22Rv1 (cell line): ENCODE measurements at regions not wholly inside any gene's neighbourhood (a gene's known extent, or its start where the extent isn't known, plus 50 kb on each side); places are given as distances from the start of the nearest gene placed in this dataset.

ENCODE experiments used
- H3K27ac ChIP-seq: fragments of 450-650 bp; 2 replicates; pipeline ENCODE4 v1.5.1; 2017
- ZFX ChIP-seq: fragments of 450-650 bp; IDR thresholded peaks from 2 replicates; pipeline ENCODE4 v1.6.1; 2017; ENCODE audit warnings: antibody characterized with exemption, borderline replicate concordance
- TF ChIP-seq, protein P1 (sequence below): fragments of 450-650 bp; IDR thresholded peaks from 2 replicates; pipeline ENCODE4 v1.5.1; 2017; ENCODE audit warnings: mild to moderate bottlenecking

DNA sequence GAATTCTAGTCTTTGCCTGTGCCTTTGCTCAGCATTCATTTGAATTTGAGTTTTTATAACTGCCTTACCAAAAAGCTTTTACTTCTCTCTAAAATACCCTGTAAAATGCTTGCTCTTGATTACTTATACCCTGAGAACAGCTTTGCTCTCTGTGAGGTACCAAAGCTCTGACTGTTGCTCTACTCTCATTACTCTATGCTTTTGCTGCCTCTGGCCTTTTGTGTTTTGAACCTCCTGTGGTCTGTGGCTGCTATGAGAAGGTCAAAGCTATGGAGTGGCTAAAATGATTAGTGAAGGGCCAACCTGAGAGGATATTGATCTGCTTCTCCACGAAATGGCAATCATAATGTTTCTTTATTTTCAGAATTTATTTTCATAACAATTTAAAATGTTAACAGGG lies 375.6 kb upstream of the IMPG1 start:
- TF ChIP-seq, protein P1, sequence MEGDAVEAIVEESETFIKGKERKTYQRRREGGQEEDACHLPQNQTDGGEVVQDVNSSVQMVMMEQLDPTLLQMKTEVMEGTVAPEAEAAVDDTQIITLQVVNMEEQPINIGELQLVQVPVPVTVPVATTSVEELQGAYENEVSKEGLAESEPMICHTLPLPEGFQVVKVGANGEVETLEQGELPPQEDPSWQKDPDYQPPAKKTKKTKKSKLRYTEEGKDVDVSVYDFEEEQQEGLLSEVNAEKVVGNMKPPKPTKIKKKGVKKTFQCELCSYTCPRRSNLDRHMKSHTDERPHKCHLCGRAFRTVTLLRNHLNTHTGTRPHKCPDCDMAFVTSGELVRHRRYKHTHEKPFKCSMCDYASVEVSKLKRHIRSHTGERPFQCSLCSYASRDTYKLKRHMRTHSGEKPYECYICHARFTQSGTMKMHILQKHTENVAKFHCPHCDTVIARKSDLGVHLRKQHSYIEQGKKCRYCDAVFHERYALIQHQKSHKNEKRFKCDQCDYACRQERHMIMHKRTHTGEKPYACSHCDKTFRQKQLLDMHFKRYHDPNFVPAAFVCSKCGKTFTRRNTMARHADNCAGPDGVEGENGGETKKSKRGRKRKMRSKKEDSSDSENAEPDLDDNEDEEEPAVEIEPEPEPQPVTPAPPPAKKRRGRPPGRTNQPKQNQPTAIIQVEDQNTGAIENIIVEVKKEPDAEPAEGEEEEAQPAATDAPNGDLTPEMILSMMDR = no peak
- no peak for TF ChIP-seq ZFX
- H3K27ac ChIP-seq = no peak overlapping the region

DNA sequence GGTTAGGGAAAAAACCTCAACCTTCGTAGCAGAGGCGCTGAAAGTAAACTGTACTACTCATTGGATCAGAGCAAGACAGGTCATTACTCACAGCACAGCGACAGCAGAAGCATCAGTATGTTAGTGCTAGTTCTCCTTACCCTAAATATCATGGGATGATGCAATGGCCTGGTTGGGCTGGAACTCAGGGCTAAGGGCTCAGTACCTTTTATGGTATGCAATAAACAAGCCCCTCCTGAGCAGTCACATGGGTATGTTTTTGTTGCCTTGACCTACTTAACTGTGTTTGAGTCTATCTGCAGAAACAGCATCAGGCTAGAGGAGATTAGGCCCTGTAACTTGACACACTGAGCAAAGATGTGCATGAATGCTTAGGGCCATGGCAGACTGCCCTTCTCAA lies 369.4 kb upstream of the IMPG1 start:
- no peak overlapping the region for H3K27ac ChIP-seq
- no peak for TF ChIP-seq ZFX
- TF ChIP-seq, protein P1 = no peak

DNA sequence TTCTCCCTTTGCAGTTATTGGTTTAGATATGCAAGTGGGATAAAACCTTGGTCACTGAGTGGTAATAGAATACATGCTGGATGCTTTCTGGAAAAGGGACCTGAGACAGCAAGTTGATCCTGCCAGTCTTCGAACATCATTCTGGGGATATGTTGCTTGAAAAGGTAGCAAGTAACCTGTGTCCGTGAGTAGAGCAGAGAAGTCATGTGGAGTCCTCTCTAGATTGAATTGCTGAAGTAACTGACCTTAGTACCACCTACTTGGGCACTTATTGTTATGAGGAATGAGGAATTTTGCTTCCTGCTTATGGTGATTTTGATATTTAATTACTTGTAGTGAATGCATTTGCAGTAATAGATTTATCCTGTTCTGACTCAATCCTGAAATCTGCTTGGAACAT lies 367.3 kb upstream of the IMPG1 start:
- no peak for TF ChIP-seq ZFX
- TF ChIP-seq, protein P1 = no peak
- no peak overlapping the region for H3K27ac ChIP-seq

DNA sequence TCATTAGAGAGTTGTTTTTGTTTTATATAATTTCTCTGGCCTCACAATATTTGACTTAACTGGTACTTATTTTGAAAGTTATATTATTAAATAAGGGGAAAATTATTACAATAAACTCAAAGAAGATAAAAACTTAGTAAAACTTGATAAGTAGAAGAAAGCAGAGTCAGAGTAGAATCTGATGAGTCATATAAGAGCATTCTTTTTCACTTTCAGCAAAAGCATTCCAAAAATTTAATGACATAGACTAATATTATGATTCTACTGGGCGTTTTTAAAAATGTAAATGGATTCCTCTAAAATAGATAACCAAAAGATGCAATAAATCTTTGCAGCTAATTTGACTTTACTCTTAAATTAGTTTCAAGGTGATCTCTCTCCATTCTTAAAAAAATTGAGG lies 366.3 kb upstream of the IMPG1 start:
- TF ChIP-seq, protein P1 = no peak
- TF ChIP-seq ZFX = no peak
- no peak overlapping the region for H3K27ac ChIP-seq

DNA sequence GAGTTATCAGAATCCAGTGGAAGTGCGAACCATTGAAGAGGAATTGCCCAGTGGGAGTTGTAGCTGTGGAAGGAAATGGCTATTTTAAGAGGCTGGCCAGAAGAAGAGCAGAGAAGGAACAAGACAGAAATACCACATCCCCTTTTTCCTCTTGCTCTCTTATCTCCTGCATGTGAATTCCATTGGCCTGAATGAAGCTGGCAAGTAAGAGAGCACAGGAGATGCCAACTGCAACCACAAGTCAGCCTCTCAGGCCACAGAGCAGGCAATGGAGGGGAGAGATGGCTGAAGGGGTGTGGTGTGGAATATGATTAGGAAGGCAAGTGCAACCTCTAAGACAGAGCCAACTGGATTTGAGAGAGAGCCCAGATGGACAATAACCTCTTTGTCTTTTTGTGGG lies 362.7 kb upstream of the IMPG1 start:
- TF ChIP-seq, protein P1 = no peak
- no peak for TF ChIP-seq ZFX
- H3K27ac ChIP-seq = no peak overlapping the region

DNA sequence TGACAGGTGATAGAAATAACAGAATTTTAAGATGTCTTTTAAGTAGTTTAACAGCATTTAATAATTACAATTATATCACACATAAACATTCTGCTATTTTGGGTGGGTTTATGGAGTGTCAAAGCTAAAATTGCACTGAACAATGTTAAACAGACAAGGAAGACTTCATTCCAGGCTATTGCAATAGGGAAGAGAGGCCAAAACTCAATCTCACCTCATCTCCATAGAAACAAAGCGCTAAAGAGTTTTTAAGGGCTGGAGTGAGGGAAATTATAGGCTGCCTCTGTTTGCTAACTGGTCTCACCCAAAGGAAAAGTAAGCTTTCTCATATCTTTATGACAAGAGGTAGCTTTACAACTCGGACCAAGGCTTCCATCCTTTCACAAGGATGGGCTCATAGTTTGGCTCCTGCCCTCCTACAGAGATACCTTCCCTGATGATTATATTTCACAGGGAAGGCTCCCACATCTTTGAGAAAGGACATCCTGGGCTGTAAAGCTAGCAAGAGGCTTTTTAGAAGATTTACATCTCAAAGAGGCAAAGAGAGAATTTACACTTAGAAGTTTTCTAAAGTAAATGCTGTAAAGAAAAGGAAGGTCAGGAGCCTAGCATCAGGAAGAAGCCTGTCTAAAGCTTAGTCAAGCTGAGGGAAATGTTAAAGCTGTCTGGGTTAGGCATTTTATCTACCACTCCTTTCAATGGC lies 350.2 kb upstream of the IMPG1 start:
- no peak overlapping the region for H3K27ac ChIP-seq
- TF ChIP-seq, protein P1 = no peak
- no peak for TF ChIP-seq ZFX

DNA sequence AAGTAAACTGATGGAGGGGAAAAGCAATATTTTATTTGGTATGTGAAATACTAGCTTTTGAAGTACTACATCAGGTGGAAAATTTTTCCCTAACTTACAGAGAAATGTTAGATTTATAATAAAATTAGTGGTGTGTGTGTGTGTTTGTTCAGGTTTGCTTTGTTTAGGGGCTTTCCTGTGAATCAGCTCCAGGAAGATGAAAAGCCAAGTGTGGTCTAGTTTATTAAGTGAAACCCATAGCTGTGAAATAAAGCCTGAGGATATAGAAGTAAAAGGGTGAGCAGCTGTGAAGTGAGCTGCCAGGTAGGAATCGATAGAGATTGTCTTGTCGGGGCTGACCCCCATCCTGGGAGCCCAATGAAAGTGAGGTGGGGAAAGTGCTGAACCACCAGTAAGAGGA lies 347.6 kb upstream of the IMPG1 start:
- H3K27ac ChIP-seq = no peak overlapping the region
- TF ChIP-seq, protein P1 = no peak
- TF ChIP-seq ZFX = no peak
